ENCODE measurements at regions not wholly inside any gene's neighbourhood (a gene's known extent, or its start where the extent isn't known, plus 50 kb on each side); places are given as distances from the start of the nearest gene placed in this dataset.
"Not testable (repeated sequence)": the region's sequence is repeated elsewhere in the genome, so short reads cannot be mapped to it uniquely, and the experiment has no call there.

DNA sequence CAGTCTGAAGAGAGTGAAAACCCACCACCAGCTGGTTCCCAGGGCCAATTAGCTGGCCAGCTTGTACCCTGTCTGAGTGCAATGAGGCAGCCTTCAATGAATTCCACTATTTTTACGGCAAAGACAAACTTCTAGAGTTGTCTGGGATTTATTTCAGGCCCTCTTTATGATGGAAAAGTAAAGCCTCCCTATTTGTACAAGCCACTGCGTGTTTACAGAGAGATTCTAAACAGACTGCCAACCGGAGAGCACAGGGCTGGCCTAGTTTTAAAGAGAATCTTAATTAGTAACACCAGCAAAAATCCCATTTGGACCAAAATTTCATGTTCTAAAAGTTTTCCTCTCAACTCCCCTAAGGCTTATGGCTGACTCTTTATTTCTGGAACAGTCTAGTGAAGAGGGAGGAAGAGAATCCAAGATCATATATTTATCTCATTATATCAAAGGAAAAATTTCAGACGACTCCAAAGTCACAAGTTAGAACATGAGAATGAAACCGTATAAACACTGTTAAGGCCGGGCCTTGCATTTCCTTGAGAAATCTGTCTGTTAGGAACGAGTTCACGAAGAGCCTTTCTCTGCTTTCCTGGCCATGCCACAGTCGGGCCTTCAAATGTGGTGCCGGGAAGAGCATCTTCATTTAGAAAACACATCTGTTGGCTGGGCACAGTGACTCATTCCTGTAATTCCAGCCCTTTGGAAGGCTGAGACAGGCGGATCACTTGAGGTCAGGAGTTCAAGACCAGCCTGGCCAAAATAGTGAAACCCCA lies 724.6 kb upstream of the NRP1 start:
- no peak for DNase-seq (ENCODE audit: low read depth in 4 of 4, low spot score in 2 of 4)

GRCh38 chr10:34055410-34055985 lies 721.0 kb upstream of the NRP1 start:
- not testable (repeated sequence) for DNase-seq (ENCODE audit: low read depth in 4 of 4, low spot score in 2 of 4)

- no peak for DNase-seq (ENCODE audit: low read depth in 4 of 4, low spot score in 2 of 4)
These were observed 715.4 kb upstream of the NRP1 start for GRCh38 chr10:34049887-34050286.

DNA sequence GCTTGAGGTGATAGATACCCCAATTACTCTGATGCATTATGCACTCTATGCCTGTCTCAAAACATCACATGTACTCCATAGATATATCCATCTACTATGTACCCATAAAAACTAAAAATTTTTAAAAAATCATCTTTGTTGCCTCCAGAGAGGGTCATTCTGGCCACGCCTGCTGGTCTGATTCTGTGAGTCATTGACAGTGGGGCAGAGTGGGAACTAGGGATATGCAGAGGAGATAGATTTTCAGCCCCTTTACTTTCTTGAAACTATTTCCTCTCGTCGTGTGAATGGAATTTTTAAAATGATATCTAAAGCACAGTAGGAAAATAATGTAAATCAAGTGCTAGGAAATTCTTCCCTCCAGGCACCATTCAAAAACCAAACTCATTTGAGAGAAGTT lies 715.0 kb upstream of the NRP1 start:
- no peak for DNase-seq (ENCODE audit: low read depth in 4 of 4, low spot score in 2 of 4)

DNA sequence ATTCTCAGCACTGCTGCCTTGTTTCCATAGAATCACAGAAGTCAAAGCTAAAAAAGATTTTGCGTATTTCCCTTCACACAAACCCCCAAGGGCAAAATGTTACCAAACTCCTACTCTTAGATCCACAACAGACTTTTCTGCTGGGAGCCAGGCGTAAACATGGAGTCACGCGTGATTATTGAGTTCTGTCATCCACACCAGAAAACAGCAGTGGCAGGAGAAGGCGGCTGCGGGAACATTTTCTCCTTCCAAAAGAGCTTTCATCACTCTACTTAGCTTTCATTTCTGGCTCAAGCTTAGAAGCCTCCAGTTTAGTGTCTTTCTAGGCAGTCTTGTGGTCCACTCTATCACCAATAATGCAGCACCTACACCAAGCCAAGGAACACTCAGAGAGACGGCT lies 712.9 kb upstream of the NRP1 start:
- no peak for DNase-seq (ENCODE audit: low read depth in 4 of 4, low spot score in 2 of 4)

- DNase-seq (ENCODE audit: low read depth in 4 of 4, low spot score in 2 of 4) = no peak
These were observed 712.1 kb upstream of the NRP1 start for GRCh38 chr10:34046506-34047034.

GRCh38 chr10:34045571-34046190 lies 711.2 kb upstream of the NRP1 start:
- no peak for DNase-seq (ENCODE audit: low read depth in 4 of 4, low spot score in 2 of 4)

GRCh38 chr10:34041871-34042270 lies 707.4 kb upstream of the NRP1 start:
- no peak for DNase-seq (ENCODE audit: low read depth in 4 of 4, low spot score in 2 of 4)

GRCh38 chr10:34037499-34037898 lies 703.0 kb upstream of the NRP1 start:
- no peak for DNase-seq (ENCODE audit: low read depth in 4 of 4, low spot score in 2 of 4)

GRCh38 chr10:34035241-34035790 lies 700.8 kb upstream of the NRP1 start:
- not testable (repeated sequence) for DNase-seq (ENCODE audit: low read depth in 4 of 4, low spot score in 2 of 4)

DNA sequence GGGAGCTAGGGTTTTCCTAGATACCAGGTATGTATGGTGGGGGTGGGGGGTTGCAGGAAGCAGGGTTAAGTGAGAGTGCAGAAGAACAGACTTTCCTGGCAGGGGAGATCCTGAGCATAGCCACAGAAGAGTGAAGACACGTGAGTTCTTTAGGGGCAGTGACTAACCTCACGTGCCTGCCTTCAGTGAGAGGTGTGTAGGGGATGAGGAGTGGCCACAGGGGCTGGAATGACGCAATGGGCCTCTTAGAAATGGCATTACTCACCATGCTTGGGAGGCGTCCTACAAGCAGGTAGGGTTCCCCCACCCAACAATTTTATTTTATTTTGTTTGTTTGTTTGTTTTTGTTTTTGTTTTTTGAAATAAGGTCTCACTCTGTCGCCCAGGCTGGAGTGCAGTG lies 698.6 kb upstream of the NRP1 start:
- no peak for DNase-seq (ENCODE audit: low read depth in 4 of 4, low spot score in 2 of 4)

GRCh38 chr10:34032564-34032963 lies 698.1 kb upstream of the NRP1 start:
- no peak for DNase-seq (ENCODE audit: low read depth in 4 of 4, low spot score in 2 of 4)

GRCh38 chr10:34031400-34031799 lies 696.9 kb upstream of the NRP1 start:
- no peak for DNase-seq (ENCODE audit: low read depth in 4 of 4, low spot score in 2 of 4)

DNA sequence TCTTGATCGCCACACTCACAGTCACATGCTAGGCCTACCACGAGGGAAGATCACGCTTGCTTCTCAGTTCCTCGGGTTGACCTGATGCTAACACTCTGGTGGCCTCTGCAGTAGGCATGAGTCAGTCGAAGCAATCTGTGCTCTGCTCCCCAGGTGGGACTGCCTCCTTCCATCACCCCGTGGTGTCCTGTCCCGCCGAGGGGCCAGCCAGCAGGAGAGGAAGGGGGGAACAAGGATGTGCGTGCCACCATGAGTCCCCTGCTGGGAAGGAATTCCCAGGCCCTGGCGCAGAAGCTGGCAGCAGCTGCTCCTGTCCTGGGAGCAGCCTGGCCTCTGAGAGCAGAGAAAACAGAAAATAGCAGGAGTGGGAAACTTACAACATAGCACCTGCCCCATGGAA lies 695.0 kb upstream of the NRP1 start:
- no peak for DNase-seq (ENCODE audit: low read depth in 4 of 4, low spot score in 2 of 4)

- no peak for DNase-seq (ENCODE audit: low read depth in 4 of 4, low spot score in 2 of 4)
These were observed 694.5 kb upstream of the NRP1 start for GRCh38 chr10:34028936-34029335.

DNA sequence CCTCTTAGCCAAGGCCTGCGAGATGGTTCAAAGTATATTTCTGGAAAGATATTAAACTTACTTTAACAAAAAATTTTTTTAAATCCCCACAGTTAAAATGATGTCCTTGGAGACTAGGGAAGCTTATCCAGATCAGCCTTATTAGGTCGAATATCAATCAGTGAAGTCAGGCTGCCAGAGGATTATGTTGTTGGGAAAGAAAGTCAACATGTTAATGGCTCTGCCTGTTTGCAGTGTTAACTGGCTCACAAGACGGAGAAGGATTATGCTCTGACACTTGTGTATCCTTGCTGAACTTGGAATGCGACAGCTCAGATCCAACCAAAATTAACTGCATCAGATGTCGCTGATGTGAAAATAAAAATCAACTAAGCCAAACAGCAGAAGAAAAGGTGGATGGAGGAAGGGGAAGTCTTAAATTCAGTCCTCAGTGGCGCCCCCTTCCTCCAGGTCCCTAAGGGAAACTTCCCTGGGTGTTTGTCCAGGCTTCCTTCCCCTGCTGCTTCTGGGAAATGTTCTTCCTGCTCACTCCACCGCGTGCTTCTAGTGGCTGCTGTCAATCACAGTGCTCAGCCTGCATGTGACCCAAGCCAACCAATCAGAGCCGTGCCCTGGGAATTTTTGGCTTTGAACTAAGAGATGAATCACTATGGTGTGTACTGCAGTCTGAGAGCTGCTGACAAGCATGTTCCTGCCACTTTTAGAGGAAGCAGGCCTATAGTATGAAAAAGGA lies 690.4 kb upstream of the NRP1 start:
- DNase-seq (ENCODE audit: low read depth in 4 of 4, low spot score in 2 of 4) = no peak

- no peak for DNase-seq (ENCODE audit: low read depth in 4 of 4, low spot score in 2 of 4)
These were observed 689.8 kb upstream of the NRP1 start for GRCh38 chr10:34024282-34024681.

DNA sequence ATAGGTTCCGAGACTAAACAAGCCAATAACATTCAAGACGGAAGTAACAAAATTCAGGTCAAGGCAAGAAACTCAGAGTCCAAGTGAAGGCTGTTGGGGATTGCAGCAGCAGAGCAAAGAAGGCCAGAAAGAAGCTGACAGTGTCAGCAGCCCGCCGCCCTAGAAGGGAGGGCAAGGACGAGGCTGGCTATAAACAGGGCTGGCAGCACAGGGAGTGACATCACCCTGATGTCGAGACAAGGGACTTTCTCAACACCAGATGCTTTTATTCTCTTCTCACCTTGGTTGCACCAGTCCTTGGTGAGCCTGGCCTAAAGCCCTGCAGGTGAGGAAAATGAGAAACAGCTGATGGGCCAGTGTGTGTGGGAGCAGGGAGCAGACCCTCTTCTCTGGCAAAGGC lies 687.7 kb upstream of the NRP1 start:
- DNase-seq (ENCODE audit: low read depth in 4 of 4, low spot score in 2 of 4) = no peak

- DNase-seq (ENCODE audit: low read depth in 4 of 4, low spot score in 2 of 4) = no peak
These were observed 684.3 kb upstream of the NRP1 start for GRCh38 chr10:34018784-34019183.

DNA sequence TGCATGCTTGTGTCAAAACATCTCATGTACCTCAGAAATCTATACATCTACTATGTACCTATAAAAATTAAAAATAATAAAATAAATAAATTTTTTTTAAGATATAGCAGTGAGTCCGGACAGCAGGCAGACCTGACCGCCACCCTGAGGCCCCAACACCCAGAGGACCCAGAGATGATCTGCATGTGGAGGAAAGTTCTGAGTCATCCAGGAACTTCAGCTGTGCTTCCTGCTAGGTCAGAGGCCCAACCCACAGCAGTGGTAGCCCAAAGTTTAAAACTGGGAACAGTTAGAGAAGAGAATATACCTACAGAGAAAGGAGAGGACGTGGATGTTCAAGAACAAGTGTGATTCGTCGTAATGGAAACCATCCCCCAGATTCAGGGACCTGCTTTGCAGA lies 683.7 kb upstream of the NRP1 start:
- DNase-seq (ENCODE audit: low read depth in 4 of 4, low spot score in 2 of 4) = no peak

DNA sequence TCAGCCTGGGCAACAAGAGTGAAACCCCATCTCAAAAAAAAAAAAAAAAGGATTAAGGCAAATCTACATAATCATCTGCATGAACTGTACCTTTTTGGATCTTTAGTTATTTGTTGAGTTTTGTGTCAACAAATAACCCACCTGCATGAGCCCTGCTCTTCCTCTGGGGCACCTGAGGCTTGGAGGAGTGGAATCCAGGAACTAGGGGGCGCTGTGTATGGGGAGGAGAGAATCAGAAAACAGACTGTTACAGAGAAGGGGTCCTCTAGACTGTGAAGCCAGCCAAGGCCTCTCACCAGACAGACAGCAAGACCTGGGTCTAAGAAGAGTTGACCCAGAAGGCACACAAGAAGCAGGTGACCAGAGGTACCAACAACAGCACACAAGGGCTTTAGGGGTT lies 682.8 kb upstream of the NRP1 start:
- no peak for DNase-seq (ENCODE audit: low read depth in 4 of 4, low spot score in 2 of 4)

All from left renal cortex interstitium (tissue), 4 donors.